Uterus (tissue), 3 donors: ENCODE measurements at regions not wholly inside any gene's neighbourhood (a gene's known extent, or its start where the extent isn't known, plus 50 kb on each side); places are given as distances from the start of the nearest gene placed in this dataset.

Experiments used
- DNase-seq, 2 donors: peaks; one replicate each; pipeline ENCODE4 v3.0.0-alpha.2; 2019 to 2020
- H3K27ac ChIP-seq, 2 donors: fragments of 200-600 bp; sonication (generic); 1 replicate in 1 of 2; 2 replicates in 1 of 2; pipeline ENCODE4 v1.5.1; 2016 to 2018
- H3K27me3 ChIP-seq, 2 donors: fragments of 200-600 bp; sonication (generic); one replicate each; pipeline ENCODE4 v1.5.1; 2018 to 2019; ENCODE audit warnings: control low read depth in 1 of 2
- H3K36me3 ChIP-seq, 2 donors: fragments of 200-600 bp; sonication (generic); one replicate each; pipeline ENCODE4 v1.5.1; 2019; ENCODE audit warnings: control low read depth in 1 of 2
- H3K4me1 ChIP-seq, 2 donors: fragments of 200-600 bp; sonication (generic); one replicate each; pipeline ENCODE4 v1.5.1; 2018 to 2019; ENCODE audit warnings: control low read depth in 1 of 2
- H3K4me3 ChIP-seq, 2 donors: fragments of 200-600 bp; sonication (generic); 1 replicate in 1 of 2; 2 replicates in 1 of 2; pipeline ENCODE4 v1.5.1; 2018 to 2019; ENCODE audit warnings: mild to moderate bottlenecking in 1 of 2
- H3K9me3 ChIP-seq, 2 donors: fragments of 200-600 bp; sonication (generic); one replicate each; pipeline ENCODE4 v1.5.1; 2019; ENCODE audit warnings: control low read depth in 1 of 2
- CTCF ChIP-seq, 4 experiments: fragments of 200-600 bp in 2 of 4; fragments of 450-650 bp in 2 of 4; sonication (generic) in 2 of 4; IDR thresholded peaks; one replicate each; pipeline ENCODE4 v1.5.1; 2016 to 2019; ENCODE audit warnings: antibody characterized with exemption in 4 of 4, mild to moderate bottlenecking in 2 of 4, moderate library complexity in 1 of 4
- POLR2A ChIP-seq, 2 donors: fragments of 450-650 bp; IDR thresholded peaks; one replicate each; pipeline ENCODE4 v1.6.1; 2016; ENCODE audit warnings: antibody characterized with exemption in 2 of 2, mild to moderate bottlenecking in 1 of 2, moderate library complexity in 1 of 2
- intact Hi-C: fragments of 100-400 bp; cut with DNase I; formaldehyde crosslinking; loops from one replicate; pipeline ENCODE4 v1.15.1; 2023; ENCODE audit warnings: low total_unique reads
- donor health status: DM: yes; HTN: yes; CAD: no.

GRCh38 chr1:65728504-65728903 is 64.2 kb upstream of the PDE4B start:
- intact Hi-C loops, result no loop called here
- Histone ChIP-seq H3K27ac (no peak overlapping the region), H3K27me3 (no peaks in the 10 kb centered on the region), H3K36me3 (no peaks in the 10 kb centered on the region), H3K4me1 (no peaks in the 10 kb centered on the region), H3K9me3 (no peaks in the 10 kb centered on the region), H3K4me3 (no peak overlapping the region)
- no peak for TF ChIP-seq POLR2A (IDR thresholded peaks at IDR 0.05)
- TF ChIP-seq CTCF (IDR thresholded peaks at IDR 0.05), result no peak
- no peak for DNase-seq

GRCh38 chr1:65729259-65729658 is 63.4 kb upstream of the PDE4B start:
- Histone ChIP-seq H3K4me1 (no peaks in the 10 kb centered on the region), H3K9me3 (no peaks in the 10 kb centered on the region), H3K4me3 (no peak overlapping the region), H3K27me3 (no peaks in the 10 kb centered on the region), H3K36me3 (no peaks in the 10 kb centered on the region), H3K27ac (no peak overlapping the region)
- DNase-seq, result no peak
- TF ChIP-seq POLR2A (IDR thresholded peaks at IDR 0.05) (no peak), CTCF (IDR thresholded peaks at IDR 0.05) (no peak)
- intact Hi-C loops, result no loop called here

- intact Hi-C loops, result no loop called here
- no peaks in the 10 kb centered on the region for H3K9me3 ChIP-seq
- H3K27me3 ChIP-seq, result no peaks in the 10 kb centered on the region
- H3K27ac ChIP-seq, result no peak overlapping the region
- TF ChIP-seq POLR2A (IDR thresholded peaks at IDR 0.05) (no peak), CTCF (IDR thresholded peaks at IDR 0.05) (no peak)
- DNase-seq, result no peak
- no peaks in the 10 kb centered on the region for H3K36me3 ChIP-seq
- no peak overlapping the region for H3K4me3 ChIP-seq
- no peaks in the 10 kb centered on the region for H3K4me1 ChIP-seq
These were observed 57.7 kb upstream of the PDE4B start for GRCh38 chr1:65734979-65735378.

GRCh38 chr1:65741993-65742392 is 50.7 kb upstream of the PDE4B start:
- no peaks in the 10 kb centered on the region for H3K4me1 ChIP-seq
- H3K9me3 ChIP-seq, result no peaks in the 10 kb centered on the region
- no peak overlapping the region for H3K27ac ChIP-seq
- H3K4me3 ChIP-seq, result no peak overlapping the region
- TF ChIP-seq POLR2A (IDR thresholded peaks at IDR 0.05) (no peak), CTCF (IDR thresholded peaks at IDR 0.05) (no peak)
- DNase-seq, result no peak
- intact Hi-C loops, result no loop called here
- no peaks in the 10 kb centered on the region for H3K36me3 ChIP-seq
- H3K27me3 ChIP-seq, result no peaks in the 10 kb centered on the region
